ENCODE measurements at regions not wholly inside any gene's neighbourhood (a gene's known extent, or its start where the extent isn't known, plus 50 kb on each side); places are given as distances from the start of the nearest gene placed in this dataset.
"Not testable (repeated sequence)": the region's sequence is repeated elsewhere in the genome, so short reads cannot be mapped to it uniquely, and the experiment has no call there.

DNA sequence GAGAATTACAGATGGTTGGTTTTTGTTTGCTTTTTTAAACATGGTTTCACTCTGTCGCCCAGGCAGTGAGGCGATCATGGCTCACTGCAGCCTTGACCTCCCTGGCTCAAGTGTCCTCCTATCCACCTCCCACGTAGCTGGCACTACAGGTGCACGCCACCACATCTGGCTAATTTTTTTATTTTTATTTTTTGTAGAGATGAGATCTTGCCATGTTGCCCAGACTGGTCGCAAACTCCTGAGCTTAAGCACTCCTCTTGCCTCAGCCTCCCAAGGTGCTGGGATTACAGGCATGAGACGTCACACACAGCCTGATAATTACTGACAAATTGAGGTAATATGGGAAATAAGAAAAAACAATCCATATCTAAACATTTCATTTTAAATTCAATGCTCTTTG is 110.5 kb upstream of the ZSWIM2 start:
- TF ChIP-seq POLR2A (IDR thresholded peaks at IDR 0.05; ENCODE audit: low read depth, low read length) = no peak
- DNase-seq (ENCODE audit: insufficient read length, low spot score) (no peak), FAIRE-seq (no peak)

DNA sequence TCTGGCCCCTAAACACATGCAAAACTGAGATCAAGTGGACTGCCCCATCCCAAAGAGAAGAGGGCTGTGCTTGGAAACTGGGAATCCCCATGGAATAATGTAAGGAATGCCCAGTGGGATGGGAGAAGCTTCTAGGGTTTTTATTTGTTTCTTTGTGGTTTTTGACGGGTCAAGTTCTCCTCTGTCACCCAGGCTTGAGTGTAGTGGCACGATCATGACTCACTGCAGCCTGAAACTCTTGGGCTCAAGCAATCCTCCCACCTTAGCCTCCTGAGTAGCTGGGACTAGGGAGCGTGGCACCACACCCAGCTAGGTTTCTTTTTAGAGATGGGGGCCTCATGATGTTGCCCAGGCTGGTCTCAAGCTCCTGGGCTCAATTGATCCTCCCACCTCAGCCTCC is 101.7 kb upstream of the ZSWIM2 start:
- TF ChIP-seq POLR2A (IDR thresholded peaks at IDR 0.05; ENCODE audit: low read depth, low read length) = no peak
- DNase-seq (ENCODE audit: insufficient read length, low spot score) = peak; percentile 19
- peak; percentile 58 for FAIRE-seq

- no peak for DNase-seq (ENCODE audit: insufficient read length, low spot score)
- TF ChIP-seq POLR2A (IDR thresholded peaks at IDR 0.05; ENCODE audit: low read depth, low read length) = no peak
These were observed 100.8 kb upstream of the ZSWIM2 start for GRCh38 chr2:186949726-186950256.

GRCh38 chr2:186947516-186947915 is 98.5 kb upstream of the ZSWIM2 start:
- no peak for FAIRE-seq
- no peak for DNase-seq (ENCODE audit: insufficient read length, low spot score)
- TF ChIP-seq POLR2A (IDR thresholded peaks at IDR 0.05; ENCODE audit: low read depth, low read length) = no peak

More at GRCh38 chr2:186949726-186950256, 100.8 kb upstream of the ZSWIM2 start:
- no peak for FAIRE-seq

- no peak for FAIRE-seq
- no peak for DNase-seq (ENCODE audit: insufficient read length, low spot score)
- TF ChIP-seq POLR2A (IDR thresholded peaks at IDR 0.05; ENCODE audit: low read depth, low read length) = no peak
These were observed 98.0 kb upstream of the ZSWIM2 start for GRCh38 chr2:186946896-186947467.

- TF ChIP-seq POLR2A (IDR thresholded peaks at IDR 0.05; ENCODE audit: low read depth, low read length) = no peak
- FAIRE-seq (no peak), DNase-seq (ENCODE audit: insufficient read length, low spot score) (no peak)
These were observed 92.9 kb upstream of the ZSWIM2 start for GRCh38 chr2:186941853-186942252.

- DNase-seq (ENCODE audit: insufficient read length, low spot score) (no peak), FAIRE-seq (no peak)
- no peak for TF ChIP-seq POLR2A (IDR thresholded peaks at IDR 0.05; ENCODE audit: low read depth, low read length)
These were observed 91.5 kb upstream of the ZSWIM2 start for GRCh38 chr2:186940463-186940862.

DNA sequence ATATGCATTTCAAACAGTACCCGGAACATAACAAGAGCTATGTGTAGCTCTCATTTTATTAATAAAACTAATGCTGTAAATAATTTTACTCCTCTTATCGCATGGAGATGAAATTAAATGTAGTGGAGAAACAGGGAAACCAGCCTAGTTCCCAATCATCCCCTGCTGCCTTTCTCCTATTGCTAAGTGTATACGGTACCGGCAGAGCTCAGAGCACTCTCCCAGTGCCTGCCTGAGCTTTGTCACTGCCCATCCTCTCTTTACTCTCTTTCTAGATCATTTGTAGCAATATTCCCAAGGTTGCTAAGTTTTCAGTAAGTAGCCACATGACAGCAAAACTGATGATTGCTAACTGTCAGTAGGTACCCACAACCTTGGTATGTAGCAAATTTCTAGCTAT is 85.5 kb upstream of the ZSWIM2 start:
- no peak for TF ChIP-seq POLR2A (IDR thresholded peaks at IDR 0.05; ENCODE audit: low read depth, low read length)
- FAIRE-seq (no peak), DNase-seq (ENCODE audit: insufficient read length, low spot score) (no peak)

DNA sequence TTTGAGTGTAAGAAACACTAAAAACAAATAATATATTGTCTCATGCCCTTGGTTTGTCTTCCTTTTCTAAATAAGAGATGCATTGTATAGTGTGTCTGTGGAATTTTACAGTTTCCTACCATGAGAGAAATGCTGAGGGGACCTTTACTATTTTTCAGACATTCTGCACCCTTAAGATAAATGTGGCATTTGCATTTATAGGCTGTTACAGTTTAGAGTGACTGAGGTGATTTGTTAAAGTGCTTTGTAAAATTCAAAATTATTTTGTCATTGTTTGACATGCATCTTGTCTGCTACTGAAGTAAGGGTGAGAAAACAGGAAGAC is 78.9 kb upstream of the ZSWIM2 start:
- DNase-seq (ENCODE audit: insufficient read length, low spot score) (no peak), FAIRE-seq (no peak)
- TF ChIP-seq POLR2A (IDR thresholded peaks at IDR 0.05; ENCODE audit: low read depth, low read length) = no peak

GRCh38 chr2:186927185-186927866 is 78.4 kb upstream of the ZSWIM2 start:
- TF ChIP-seq POLR2A (IDR thresholded peaks at IDR 0.05; ENCODE audit: low read depth, low read length) = no peak
- DNase-seq (ENCODE audit: insufficient read length, low spot score) (no peak), FAIRE-seq (no peak)

- TF ChIP-seq POLR2A (IDR thresholded peaks at IDR 0.05; ENCODE audit: low read depth, low read length) = no peak
- DNase-seq (ENCODE audit: insufficient read length, low spot score) (no peak), FAIRE-seq (no peak)
These were observed 76.5 kb upstream of the ZSWIM2 start for GRCh38 chr2:186925514-186925913.

GRCh38 chr2:186922316-186922715 is 73.3 kb upstream of the ZSWIM2 start:
- not testable (repeated sequence) for DNase-seq (ENCODE audit: insufficient read length, low spot score); FAIRE-seq

GRCh38 chr2:186919296-186919695 is 70.3 kb upstream of the ZSWIM2 start:
- TF ChIP-seq POLR2A (IDR thresholded peaks at IDR 0.05; ENCODE audit: low read depth, low read length) = no peak
- FAIRE-seq = peak; percentile 90
- DNase-seq (ENCODE audit: insufficient read length, low spot score) = peak; percentile 19

DNA sequence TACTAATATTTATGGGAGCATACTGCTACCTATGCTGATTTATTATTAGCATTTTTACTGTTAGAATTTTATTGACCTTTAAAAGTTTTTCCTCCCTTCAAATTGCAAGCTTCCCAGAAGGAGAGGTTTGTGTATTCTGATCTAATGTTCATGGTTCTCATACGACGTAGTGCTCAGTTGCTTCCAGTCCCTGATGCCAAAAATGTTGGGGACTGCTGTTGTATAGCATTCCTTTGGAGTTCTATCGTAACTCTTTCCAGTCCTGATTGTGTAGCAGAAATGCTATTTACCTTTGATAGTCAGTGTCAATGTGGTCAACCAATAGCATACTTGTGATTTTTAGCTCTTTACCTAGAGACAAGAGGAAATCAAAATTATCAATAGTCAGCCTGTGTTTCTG is 69.5 kb upstream of the ZSWIM2 start:
- no peak for FAIRE-seq

DNA sequence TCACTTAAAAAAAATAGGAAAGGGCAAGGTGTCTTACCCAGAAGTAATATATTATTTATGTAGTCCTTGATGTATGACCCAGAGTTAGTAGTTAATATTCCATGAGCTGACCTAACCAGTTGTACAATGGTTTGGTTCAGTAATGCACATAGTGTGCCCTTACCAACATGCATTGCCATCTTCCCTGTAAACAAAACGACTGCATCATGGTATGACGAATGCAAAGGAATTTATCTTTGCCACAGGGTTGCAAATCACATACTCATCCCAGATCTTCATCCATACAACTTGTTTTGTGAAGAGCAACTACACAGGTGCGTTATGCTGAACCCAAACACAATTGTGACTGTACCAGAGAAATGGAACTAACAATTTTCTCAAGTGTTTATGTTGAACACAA is 68.9 kb upstream of the ZSWIM2 start:
- DNase-seq (ENCODE audit: insufficient read length, low spot score) = no peak
- no peak for TF ChIP-seq POLR2A (IDR thresholded peaks at IDR 0.05; ENCODE audit: low read depth, low read length)

More for the DNA sequence above, 69.5 kb upstream of the ZSWIM2 start:
- DNase-seq (ENCODE audit: insufficient read length, low spot score) = no peak
- TF ChIP-seq POLR2A (IDR thresholded peaks at IDR 0.05; ENCODE audit: low read depth, low read length) = no peak

More for the DNA sequence above, 68.9 kb upstream of the ZSWIM2 start:
- FAIRE-seq = peak; percentile 58
